Lung (tissue), 11 donors: ENCODE measurements at regions not wholly inside any gene's neighbourhood (a gene's known extent, or its start where the extent isn't known, plus 50 kb on each side); places are given as distances from the start of the nearest gene placed in this dataset.

Source experiments
- ATAC-seq: fragments of 200-7000 bp; cut with Tn5 transposase; one replicate; pipeline ENCODE4 v1.9.1; 2020; ENCODE audit warnings: moderate number of reproducible peaks; ENCODE audit not compliant: insufficient read depth, low FRiP score
- DNase-seq, 3 donors: peaks; one replicate each; pipeline ENCODE4 v3.0.0-alpha.2; 2013 to 2017
- H3K27ac ChIP-seq, 2 donors: one replicate each; pipeline ENCODE4 v1.5.1; 2013; ENCODE audit warnings: mild to moderate bottlenecking in 2 of 2, moderate library complexity in 2 of 2, control low read depth in 1 of 2, inconsistent platforms in 1 of 2, low read depth in 1 of 2, low read length in 1 of 2
- H3K27me3 ChIP-seq, 3 donors: one replicate each; pipeline ENCODE4 v1.5.1; 2013; ENCODE audit warnings: low read length in 2 of 3; ENCODE audit not compliant: control insufficient read depth in 3 of 3, insufficient read depth in 3 of 3
- H3K36me3 ChIP-seq, 4 donors: one replicate each; pipeline ENCODE4 v1.5.1; 2013; ENCODE audit warnings: low read length in 4 of 4, mild to moderate bottlenecking in 1 of 4, moderate library complexity in 1 of 4; ENCODE audit not compliant: control insufficient read depth in 4 of 4, insufficient read depth in 4 of 4
- H3K4me1 ChIP-seq, 5 donors: one replicate each; pipeline ENCODE4 v1.5.1; 2013; ENCODE audit warnings: low read length in 5 of 5, mild to moderate bottlenecking in 2 of 5, moderate library complexity in 1 of 5; ENCODE audit not compliant: control insufficient read depth in 5 of 5, insufficient read depth in 5 of 5
- H3K4me3 ChIP-seq: one replicate; pipeline ENCODE4 v1.5.1; 2013; ENCODE audit warnings: mild to moderate bottlenecking, control low read depth, moderate library complexity
- H3K9ac ChIP-seq, 2 donors: one replicate each; pipeline ENCODE4 v1.5.1; 2013; ENCODE audit warnings: low read length in 2 of 2, control low read depth in 1 of 2; ENCODE audit not compliant: insufficient read depth in 1 of 2
- H3K9me3 ChIP-seq, 4 donors: one replicate each; pipeline ENCODE4 v1.5.1; 2013; ENCODE audit warnings: low read length in 3 of 4, mild to moderate bottlenecking in 1 of 4, moderate library complexity in 1 of 4; ENCODE audit not compliant: control insufficient read depth in 4 of 4, insufficient read depth in 3 of 4
- CTCF ChIP-seq: IDR thresholded peaks from 2 replicates; pipeline ENCODE4 v1.5.1; 2012; ENCODE audit warnings: mild to moderate bottlenecking; ENCODE audit errors: control extremely low read depth, extremely low read depth
- WGBS, 2 donors: extraction: QIAGEN DNeasy Blood & Tissue Kit; methylation state at CpG; one replicate each; pipeline ENCODE4 v1.1.7; 2013; 5-methylcytosine and 5-hydroxymethylcytosine counted together
- donor health status: control.
- donor health status: control.
- donor health status: Bipolar disorder and iron deficiency.
- donor health status: healthy.
- donor health status: DM: yes; HTN: yes; CAD: no.

- Histone ChIP-seq H3K27me3 (no peaks in the 10 kb centered on the region), H3K9ac (no peak overlapping the region), H3K9me3 (peaks cover 0 to 6% (median 2%) of the 10 kb centered on the region in 4 donors), H3K4me1 (peaks cover 0 to 4% (median 0%) of the 10 kb centered on the region in 5 donors), H3K27ac (no peak overlapping the region), H3K36me3 (no peaks in the 10 kb centered on the region), H3K4me3 (no peak overlapping the region)
- DNase-seq, result no peak
- 75 to 87% methylated on average over 2 of the region's 2 CpGs for WGBS, 2 donors
- no peak for TF ChIP-seq CTCF
- ATAC-seq, result no peak
Measured at GRCh38 chr13:99822820-99823219, 148.7 kb downstream of the ZIC5 start.

- Histone ChIP-seq H3K27me3 (no peaks in the 10 kb centered on the region), H3K4me1 (peaks cover 0 to 4% (median 0%) of the 10 kb centered on the region in 5 donors), H3K27ac (no peak overlapping the region), H3K9ac (no peak overlapping the region), H3K4me3 (no peak overlapping the region), H3K9me3 (peaks cover 0 to 6% (median 2%) of the 10 kb centered on the region in 4 donors), H3K36me3 (no peaks in the 10 kb centered on the region)
- ATAC-seq, result no peak
- WGBS, 2 donors, result 83 to 89% methylated on average over 3 of the region's 3 CpGs
- no peak for TF ChIP-seq CTCF
- no peak for DNase-seq
Measured at GRCh38 chr13:99821741-99822140, 149.8 kb downstream of the ZIC5 start.

- peaks cover 0 to 3% (median 2%) of the 10 kb centered on the region in 4 donors for H3K9me3 ChIP-seq
- ATAC-seq, result no peak
- H3K9ac ChIP-seq, result no peak overlapping the region
- no peak for DNase-seq
- H3K27ac ChIP-seq, result no peak overlapping the region
- WGBS, 2 donors, result 84 to 92% methylated on average over 7 of the region's 7 CpGs
- H3K27me3 ChIP-seq, result no peaks in the 10 kb centered on the region
- H3K4me3 ChIP-seq, result no peak overlapping the region
- H3K36me3 ChIP-seq, result no peaks in the 10 kb centered on the region
- TF ChIP-seq CTCF, result no peak
- peaks cover 0 to 4% (median 0%) of the 10 kb centered on the region in 5 donors for H3K4me1 ChIP-seq
Measured at GRCh38 chr13:99819967-99820366, 151.6 kb downstream of the ZIC5 start.

GRCh38 chr13:99816321-99816720 is 155.2 kb downstream of the ZIC5 start:
- ATAC-seq (no peak), DNase-seq (no peak)
- no peak overlapping the region for H3K9ac ChIP-seq
- no peaks in the 10 kb centered on the region for H3K27me3 ChIP-seq
- no peaks in the 10 kb centered on the region for H3K4me1 ChIP-seq
- 84 to 86% methylated on average over 2 of the region's 2 CpGs for WGBS, 2 donors
- no peaks in the 10 kb centered on the region for H3K36me3 ChIP-seq
- H3K27ac ChIP-seq, result no peak overlapping the region
- no peak overlapping the region for H3K4me3 ChIP-seq
- no peaks in the 10 kb centered on the region for H3K9me3 ChIP-seq
- no peak for TF ChIP-seq CTCF
